GM23338 (cell line): ENCODE measurements at regions not wholly inside any gene's neighbourhood (a gene's known extent, or its start where the extent isn't known, plus 50 kb on each side); places are given as distances from the start of the nearest gene placed in this dataset.

Source experiments
- ATAC-seq: fragments of 200-7000 bp; cut with Tn5 transposase; 3 replicates; pipeline ENCODE4 v1.9.1; 2020
- DNase-seq: peaks from one replicate; pipeline ENCODE4 v3.0.0-alpha.2; 2015; ENCODE audit warnings: low spot score
- H2AFZ ChIP-seq: fragments of 200-600 bp; sonication (generic); 2 replicates; pipeline ENCODE4 v1.8.0; 2016; ENCODE audit warnings: antibody characterized with exemption, mild to moderate bottlenecking, moderate library complexity
- H3F3A ChIP-seq: fragments of 200-600 bp; sonication (generic); replicated peaks from 2 replicates; pipeline ENCODE4 v1.8.0; 2017; ENCODE audit warnings: antibody characterized with exemption, mixed run types, low read depth
- H3K27ac ChIP-seq: fragments of 200-600 bp; sonication (generic); 2 replicates; pipeline ENCODE4 v1.6.1; 2016; ENCODE audit warnings: low read depth
- H3K27me3 ChIP-seq: fragments of 200-600 bp; sonication (generic); 2 replicates; pipeline ENCODE4 v1.8.0; 2016; ENCODE audit warnings: mild to moderate bottlenecking, mixed run types, moderate library complexity; ENCODE audit not compliant: insufficient read depth
- H3K36me3 ChIP-seq: fragments of 200-600 bp; sonication (generic); 2 replicates; pipeline ENCODE4 v1.8.0; 2016; ENCODE audit warnings: mild to moderate bottlenecking; ENCODE audit not compliant: insufficient read depth
- H3K4me1 ChIP-seq: fragments of 200-600 bp; sonication (generic); 2 replicates; pipeline ENCODE4 v1.8.0; 2016; ENCODE audit warnings: mild to moderate bottlenecking, moderate library complexity; ENCODE audit not compliant: insufficient read depth
- H3K4me2 ChIP-seq: fragments of 200-600 bp; sonication (generic); 2 replicates; pipeline ENCODE4 v1.7.1; 2017; ENCODE audit warnings: mixed run types
- H3K4me3 ChIP-seq: fragments of 200-600 bp; sonication (generic); 2 replicates; pipeline ENCODE4 v1.6.1; 2016; ENCODE audit warnings: mixed run types
- H3K79me2 ChIP-seq: fragments of 200-600 bp; sonication (generic); replicated peaks from 2 replicates; pipeline ENCODE4 v1.8.0; 2017; ENCODE audit warnings: mild to moderate bottlenecking; ENCODE audit not compliant: insufficient read depth
- H3K9me2 ChIP-seq: fragments of 200-600 bp; sonication (generic); 2 replicates; pipeline ENCODE4 v1.8.0; 2017; ENCODE audit not compliant: insufficient read depth
- H4K20me1 ChIP-seq: fragments of 200-600 bp; sonication (generic); replicated peaks from 2 replicates; pipeline ENCODE4 v1.8.0; 2017; ENCODE audit warnings: mild to moderate bottlenecking; ENCODE audit not compliant: insufficient read depth
- H3K27ac Mint-ChIP-seq: 2 replicates; pipeline ENCODE4 v1.8.0; 2020; ENCODE audit warnings: inconsistent platforms, mild to moderate bottlenecking, moderate library complexity, mixed read lengths
- H3K27me3 Mint-ChIP-seq: 3 replicates; pipeline ENCODE4 v1.8.0; 2022; ENCODE audit warnings: low read depth, mild to moderate bottlenecking, moderate library complexity, mixed read lengths, inconsistent platforms; ENCODE audit not compliant: insufficient read depth, poor library complexity
- H3K36me3 Mint-ChIP-seq: 3 replicates; pipeline ENCODE4 v1.8.0; 2021; ENCODE audit warnings: low read depth, mild to moderate bottlenecking, inconsistent platforms, moderate library complexity, mixed read lengths
- H3K4me1 Mint-ChIP-seq: 3 replicates; pipeline ENCODE4 v1.8.0; 2020; ENCODE audit warnings: mild to moderate bottlenecking, inconsistent platforms, mixed read lengths
- H3K4me3 Mint-ChIP-seq: 3 replicates; pipeline ENCODE4 v1.8.0; 2021; ENCODE audit warnings: moderate library complexity, mild to moderate bottlenecking, inconsistent platforms, mixed read lengths
- H3K9me3 Mint-ChIP-seq: 3 replicates; pipeline ENCODE4 v1.8.0; 2020; ENCODE audit warnings: moderate library complexity, mild to moderate bottlenecking, inconsistent platforms, mixed read lengths
- CREB1 ChIP-seq: fragments of 250-450 bp; sonication (Bioruptor Pico); IDR thresholded peaks from 2 replicates; pipeline ENCODE4 v1.5.0; 2020; ENCODE audit warnings: low read depth, mild to moderate bottlenecking, moderate library complexity
- ETS1 ChIP-seq: IDR thresholded peaks from 2 replicates; pipeline ENCODE4 v1.6.1; 2016; ENCODE audit warnings: antibody characterized with exemption
- EZH2 ChIP-seq: fragments of 200-600 bp; sonication (generic); IDR thresholded peaks from one replicate; pipeline ENCODE4 v1.8.0; 2017; ENCODE audit warnings: antibody characterized with exemption, mild to moderate bottlenecking, low read depth; ENCODE audit not compliant: unreplicated experiment
- JUNB ChIP-seq: IDR thresholded peaks from one replicate; pipeline ENCODE4 v1.6.1; 2016; ENCODE audit warnings: antibody characterized with exemption; ENCODE audit not compliant: unreplicated experiment
- NANOG ChIP-seq: IDR thresholded peaks from 2 replicates; pipeline ENCODE4 v1.6.1; 2016; ENCODE audit warnings: antibody characterized with exemption, borderline replicate concordance
- POLR2AphosphoS5 ChIP-seq: IDR thresholded peaks from 2 replicates; pipeline ENCODE4 v1.6.1; 2016; ENCODE audit warnings: antibody characterized with exemption, low read depth
- STAT1 ChIP-seq: IDR thresholded peaks from one replicate; pipeline ENCODE4 v1.6.1; 2016; ENCODE audit warnings: antibody characterized with exemption; ENCODE audit not compliant: unreplicated experiment
- ZNF114 ChIP-seq: fragments of 250-450 bp; sonication (Bioruptor Pico); IDR thresholded peaks from 2 replicates; pipeline ENCODE4 v1.5.0; 2020; ENCODE audit warnings: mild to moderate bottlenecking, moderate library complexity
- ZNF331 ChIP-seq: fragments of 250-450 bp; sonication (Bioruptor Pico); IDR thresholded peaks from 2 replicates; pipeline ENCODE4 v1.5.0; 2020; ENCODE audit warnings: low read depth, mild to moderate bottlenecking, moderate library complexity
- TF ChIP-seq, protein P1 (sequence below): fragments of 250-450 bp; sonication (Bioruptor Pico); IDR thresholded peaks from 2 replicates; pipeline ENCODE4 v1.5.0; 2020; ENCODE audit warnings: mild to moderate bottlenecking, moderate library complexity
- TF ChIP-seq, protein P2 (sequence below), 2 experiments: fragments of 200-600 bp in 1 of 2; sonication (generic) in 1 of 2; conservative IDR thresholded peaks; 2 replicates each; pipeline versions ENCODE4 v1.5.1 to v1.6.1; 2016 to 2017; ENCODE audit warnings: antibody characterized with exemption in 2 of 2, low read depth in 2 of 2, mild to moderate bottlenecking in 2 of 2, moderate library complexity in 1 of 2

DNA sequence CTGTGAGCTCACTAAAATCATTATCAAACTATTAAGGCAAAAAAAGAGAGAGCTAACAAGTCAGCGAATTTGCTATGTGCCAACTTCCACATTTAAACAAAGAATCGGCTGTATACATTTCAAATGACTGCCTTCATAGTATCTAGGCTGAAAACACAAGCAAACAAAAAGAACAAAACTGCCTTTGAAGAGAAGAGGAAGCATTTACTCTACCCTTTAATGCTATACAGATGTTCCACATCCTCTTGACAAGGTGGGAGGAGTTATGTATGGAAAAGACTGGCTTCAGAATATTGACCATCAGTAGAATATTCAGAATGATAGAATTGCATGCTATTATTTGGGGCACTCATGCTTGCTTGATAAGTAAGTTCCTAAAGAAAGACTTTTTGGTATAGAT is 741.7 kb downstream of the PLCL1 start:
- Histone ChIP-seq H3K36me3 (no peaks in the 10 kb centered on the region), H3K27ac (no peak overlapping the region), H3K4me2 (no peak overlapping the region), H3K79me2 (no peaks in the 10 kb centered on the region), H3F3A (no peaks in the 10 kb centered on the region), H2AFZ (no peak overlapping the region), H3K9me2 (no peaks in the 10 kb centered on the region), H4K20me1 (no peaks in the 10 kb centered on the region), H3K27me3 (no peaks in the 10 kb centered on the region), H3K4me3 (no peak overlapping the region), H3K4me1 (peaks cover 6% of the 10 kb centered on the region; the same call in 1 of the 2 replicates)
- H3K27me3 Mint-ChIP-seq, result no peaks in the 10 kb centered on the region
- H3K27ac Mint-ChIP-seq, result no peak overlapping the region
- no peak overlapping the region for H3K4me3 Mint-ChIP-seq
- ATAC-seq (no peak), DNase-seq (peak; percentile 11)
- H3K9me3 Mint-ChIP-seq, result no peaks in the 10 kb centered on the region
- TF ChIP-seq EZH2 (no peak), JUNB (no peak), ZNF331 (CRISPR knock-in tag) (no peak), ETS1 (no peak), ZNF114 (CRISPR knock-in tag) (no peak), STAT1 (no peak)
- H3K4me1 Mint-ChIP-seq, result peaks cover 8% of the 10 kb centered on the region; the same call in 2 of the 3 replicates
- no peaks in the 10 kb centered on the region for H3K36me3 Mint-ChIP-seq

GRCh38 chr2:198545411-198545810 is 741.0 kb downstream of the PLCL1 start:
- peak; percentile 36; the same call in 2 of the 3 replicates for ATAC-seq
- TF ChIP-seq NANOG, result no peak
- TF ChIP-seq, protein P1, sequence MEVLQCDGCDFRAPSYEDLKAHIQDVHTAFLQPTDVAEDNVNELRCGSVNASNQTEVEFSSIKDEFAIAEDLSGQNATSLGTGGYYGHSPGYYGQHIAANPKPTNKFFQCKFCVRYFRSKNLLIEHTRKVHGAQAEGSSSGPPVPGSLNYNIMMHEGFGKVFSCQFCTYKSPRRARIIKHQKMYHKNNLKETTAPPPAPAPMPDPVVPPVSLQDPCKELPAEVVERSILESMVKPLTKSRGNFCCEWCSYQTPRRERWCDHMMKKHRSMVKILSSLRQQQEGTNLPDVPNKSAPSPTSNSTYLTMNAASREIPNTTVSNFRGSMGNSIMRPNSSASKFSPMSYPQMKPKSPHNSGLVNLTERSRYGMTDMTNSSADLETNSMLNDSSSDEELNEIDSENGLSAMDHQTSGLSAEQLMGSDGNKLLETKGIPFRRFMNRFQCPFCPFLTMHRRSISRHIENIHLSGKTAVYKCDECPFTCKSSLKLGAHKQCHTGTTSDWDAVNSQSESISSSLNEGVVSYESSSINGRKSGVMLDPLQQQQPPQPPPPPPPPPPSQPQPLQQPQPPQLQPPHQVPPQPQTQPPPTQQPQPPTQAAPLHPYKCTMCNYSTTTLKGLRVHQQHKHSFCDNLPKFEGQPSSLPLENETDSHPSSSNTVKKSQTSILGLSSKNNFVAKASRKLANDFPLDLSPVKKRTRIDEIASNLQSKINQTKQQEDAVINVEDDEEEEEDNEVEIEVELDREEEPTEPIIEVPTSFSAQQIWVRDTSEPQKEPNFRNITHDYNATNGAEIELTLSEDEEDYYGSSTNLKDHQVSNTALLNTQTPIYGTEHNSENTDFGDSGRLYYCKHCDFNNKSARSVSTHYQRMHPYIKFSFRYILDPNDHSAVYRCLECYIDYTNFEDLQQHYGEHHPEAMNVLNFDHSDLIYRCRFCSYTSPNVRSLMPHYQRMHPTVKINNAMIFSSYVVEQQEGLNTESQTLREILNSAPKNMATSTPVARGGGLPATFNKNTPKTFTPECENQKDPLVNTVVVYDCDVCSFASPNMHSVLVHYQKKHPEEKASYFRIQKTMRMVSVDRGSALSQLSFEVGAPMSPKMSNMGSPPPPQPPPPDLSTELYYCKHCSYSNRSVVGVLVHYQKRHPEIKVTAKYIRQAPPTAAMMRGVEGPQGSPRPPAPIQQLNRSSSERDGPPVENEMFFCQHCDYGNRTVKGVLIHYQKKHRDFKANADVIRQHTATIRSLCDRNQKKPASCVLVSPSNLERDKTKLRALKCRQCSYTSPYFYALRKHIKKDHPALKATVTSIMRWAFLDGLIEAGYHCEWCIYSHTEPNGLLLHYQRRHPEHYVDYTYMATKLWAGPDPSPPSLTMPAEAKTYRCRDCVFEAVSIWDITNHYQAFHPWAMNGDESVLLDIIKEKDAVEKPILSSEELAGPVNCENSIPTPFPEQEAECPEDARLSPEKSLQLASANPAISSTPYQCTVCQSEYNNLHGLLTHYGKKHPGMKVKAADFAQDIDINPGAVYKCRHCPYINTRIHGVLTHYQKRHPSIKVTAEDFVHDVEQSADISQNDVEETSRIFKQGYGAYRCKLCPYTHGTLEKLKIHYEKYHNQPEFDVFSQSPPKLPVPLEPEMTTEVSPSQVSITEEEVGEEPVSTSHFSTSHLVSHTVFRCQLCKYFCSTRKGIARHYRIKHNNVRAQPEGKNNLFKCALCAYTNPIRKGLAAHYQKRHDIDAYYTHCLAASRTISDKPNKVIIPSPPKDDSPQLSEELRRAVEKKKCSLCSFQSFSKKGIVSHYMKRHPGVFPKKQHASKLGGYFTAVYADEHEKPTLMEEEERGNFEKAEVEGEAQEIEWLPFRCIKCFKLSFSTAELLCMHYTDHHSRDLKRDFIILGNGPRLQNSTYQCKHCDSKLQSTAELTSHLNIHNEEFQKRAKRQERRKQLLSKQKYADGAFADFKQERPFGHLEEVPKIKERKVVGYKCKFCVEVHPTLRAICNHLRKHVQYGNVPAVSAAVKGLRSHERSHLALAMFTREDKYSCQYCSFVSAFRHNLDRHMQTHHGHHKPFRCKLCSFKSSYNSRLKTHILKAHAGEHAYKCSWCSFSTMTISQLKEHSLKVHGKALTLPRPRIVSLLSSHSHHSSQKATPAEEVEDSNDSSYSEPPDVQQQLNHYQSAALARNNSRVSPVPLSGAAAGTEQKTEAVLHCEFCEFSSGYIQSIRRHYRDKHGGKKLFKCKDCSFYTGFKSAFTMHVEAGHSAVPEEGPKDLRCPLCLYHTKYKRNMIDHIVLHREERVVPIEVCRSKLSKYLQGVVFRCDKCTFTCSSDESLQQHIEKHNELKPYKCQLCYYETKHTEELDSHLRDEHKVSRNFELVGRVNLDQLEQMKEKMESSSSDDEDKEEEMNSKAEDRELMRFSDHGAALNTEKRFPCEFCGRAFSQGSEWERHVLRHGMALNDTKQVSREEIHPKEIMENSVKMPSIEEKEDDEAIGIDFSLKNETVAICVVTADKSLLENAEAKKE (CRISPR knock-in tag), result no peak
- no peak for TF ChIP-seq POLR2AphosphoS5
- no peak for TF ChIP-seq EZH2
- TF ChIP-seq ZNF331 (CRISPR knock-in tag), result no peak
- no peak for TF ChIP-seq CREB1 (CRISPR knock-in tag)
- TF ChIP-seq, protein P2, sequence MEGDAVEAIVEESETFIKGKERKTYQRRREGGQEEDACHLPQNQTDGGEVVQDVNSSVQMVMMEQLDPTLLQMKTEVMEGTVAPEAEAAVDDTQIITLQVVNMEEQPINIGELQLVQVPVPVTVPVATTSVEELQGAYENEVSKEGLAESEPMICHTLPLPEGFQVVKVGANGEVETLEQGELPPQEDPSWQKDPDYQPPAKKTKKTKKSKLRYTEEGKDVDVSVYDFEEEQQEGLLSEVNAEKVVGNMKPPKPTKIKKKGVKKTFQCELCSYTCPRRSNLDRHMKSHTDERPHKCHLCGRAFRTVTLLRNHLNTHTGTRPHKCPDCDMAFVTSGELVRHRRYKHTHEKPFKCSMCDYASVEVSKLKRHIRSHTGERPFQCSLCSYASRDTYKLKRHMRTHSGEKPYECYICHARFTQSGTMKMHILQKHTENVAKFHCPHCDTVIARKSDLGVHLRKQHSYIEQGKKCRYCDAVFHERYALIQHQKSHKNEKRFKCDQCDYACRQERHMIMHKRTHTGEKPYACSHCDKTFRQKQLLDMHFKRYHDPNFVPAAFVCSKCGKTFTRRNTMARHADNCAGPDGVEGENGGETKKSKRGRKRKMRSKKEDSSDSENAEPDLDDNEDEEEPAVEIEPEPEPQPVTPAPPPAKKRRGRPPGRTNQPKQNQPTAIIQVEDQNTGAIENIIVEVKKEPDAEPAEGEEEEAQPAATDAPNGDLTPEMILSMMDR (conservative IDR thresholded peaks at IDR 0.05; ENCODE audit: low read depth in 2 of 2), result no peak

More at GRCh38 chr2:198545411-198545810, 741.0 kb downstream of the PLCL1 start:
- H3K4me1 Mint-ChIP-seq, result peaks cover 8% of the 10 kb centered on the region; the same call in 2 of the 3 replicates
- Histone ChIP-seq H3K27ac (no peak overlapping the region), H3K4me2 (no peak overlapping the region), H4K20me1 (no peaks in the 10 kb centered on the region), H3K4me1 (peaks cover 6% of the 10 kb centered on the region; the same call in 1 of the 2 replicates), H3K79me2 (no peaks in the 10 kb centered on the region), H3K27me3 (no peaks in the 10 kb centered on the region), H2AFZ (no peak overlapping the region), H3K4me3 (no peak overlapping the region), H3K9me2 (peaks cover 4% of the 10 kb centered on the region; the same call in 1 of the 2 replicates), H3K36me3 (no peaks in the 10 kb centered on the region), H3F3A (no peaks in the 10 kb centered on the region)
- no peaks in the 10 kb centered on the region for H3K9me3 Mint-ChIP-seq
- no peak overlapping the region for H3K4me3 Mint-ChIP-seq
- no peaks in the 10 kb centered on the region for H3K36me3 Mint-ChIP-seq
- H3K27ac Mint-ChIP-seq, result peak overlapping the region; percentile 89
- peak; percentile 30 for DNase-seq
- H3K27me3 Mint-ChIP-seq, result no peaks in the 10 kb centered on the region
